ENCODE measurements at regions not wholly inside any gene's neighbourhood (a gene's known extent, or its start where the extent isn't known, plus 50 kb on each side); places are given as distances from the start of the nearest gene placed in this dataset.

GRCh38 chr13:30027569-30028455 is 177.4 kb upstream of the UBL3 start:
- no peak for DNase-seq

DNA sequence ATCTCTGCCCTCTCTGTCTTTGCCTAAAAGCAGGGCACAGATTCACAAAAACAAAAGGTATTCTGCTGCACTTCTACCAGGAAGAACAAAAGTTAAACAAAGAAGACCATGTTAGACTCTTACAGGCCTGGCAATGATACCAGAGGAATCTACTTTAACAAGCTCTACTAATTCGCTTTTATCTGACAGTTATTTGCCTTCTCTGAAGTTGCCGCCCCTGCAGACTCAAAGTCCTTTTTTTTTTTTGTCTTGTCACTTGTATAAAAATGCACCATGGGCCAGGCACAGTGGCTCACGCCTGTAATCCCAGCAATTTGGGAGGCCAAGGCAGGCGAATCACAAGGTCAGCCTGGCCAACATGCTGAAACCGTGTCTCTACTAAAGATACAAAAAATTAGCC is 176.5 kb upstream of the UBL3 start:
- DNase-seq, result no peak

GRCh38 chr13:30026093-30026492 is 175.7 kb upstream of the UBL3 start:
- DNase-seq, result no peak

DNA sequence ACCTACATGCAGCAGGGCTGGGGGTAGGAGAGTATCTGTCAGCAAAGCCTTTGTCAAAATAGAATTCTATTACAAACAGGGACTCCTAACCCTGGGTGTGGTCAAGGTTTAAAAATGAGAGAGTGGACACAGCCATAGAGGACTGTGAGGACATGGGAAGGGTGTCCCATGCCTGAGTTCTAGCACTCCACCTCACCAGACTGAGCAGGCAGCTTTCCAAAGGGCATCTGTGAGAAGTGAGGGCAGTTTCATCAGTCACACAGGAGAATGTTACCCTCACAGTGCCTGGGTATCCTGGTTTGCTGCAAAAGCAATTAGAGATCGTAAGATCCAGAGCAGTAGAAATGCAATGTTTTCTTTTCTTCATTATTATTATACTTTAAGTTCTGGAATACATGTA is 174.9 kb upstream of the UBL3 start:
- DNase-seq, result no peak

- DNase-seq, result no peak
Observed at GRCh38 chr13:30024125-30024865, 173.9 kb upstream of the UBL3 start.

GRCh38 chr13:30023196-30023895 is 172.9 kb upstream of the UBL3 start:
- DNase-seq, result no peak

- DNase-seq, result no peak
Observed at GRCh38 chr13:30022796-30023195, 172.4 kb upstream of the UBL3 start.

DNA sequence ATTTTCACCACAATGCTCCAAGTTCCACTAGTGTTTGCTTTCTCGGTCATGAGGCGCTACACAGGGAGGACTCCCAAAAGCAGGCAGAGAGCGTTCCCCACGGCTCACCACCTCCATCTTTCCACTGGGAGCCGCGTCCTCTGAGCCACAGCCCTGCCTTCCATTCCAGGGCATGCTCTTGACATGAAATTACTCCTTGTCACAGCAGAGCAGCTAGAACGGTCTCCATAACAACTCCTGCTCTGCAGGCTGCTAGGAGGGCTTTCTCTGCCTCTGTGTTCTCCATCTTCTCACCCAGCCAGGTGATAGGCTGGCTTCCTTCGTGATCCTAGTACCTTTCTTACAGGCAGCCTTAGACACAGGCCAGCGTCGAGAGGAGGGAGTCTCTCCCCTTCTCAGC is 171.8 kb upstream of the UBL3 start:
- DNase-seq, result no peak

DNA sequence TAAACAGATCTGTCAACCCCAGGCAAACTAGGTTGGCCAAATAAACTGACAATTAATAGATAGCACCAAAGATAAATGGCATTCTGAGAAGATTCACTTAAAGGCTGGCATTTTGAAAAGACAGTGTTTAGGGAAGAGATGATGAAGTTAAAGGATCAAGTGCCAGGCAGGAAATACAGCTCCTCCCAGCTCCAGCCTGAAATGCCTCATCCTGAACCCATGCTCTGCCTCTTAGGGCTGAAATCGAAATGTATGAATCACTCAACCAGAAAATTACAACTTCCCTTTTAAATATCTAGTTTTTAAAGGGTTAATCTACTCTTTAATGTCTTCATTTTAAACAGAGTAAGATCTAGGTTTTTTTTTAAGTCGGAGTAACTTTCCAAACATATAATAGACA is 171.2 kb upstream of the UBL3 start:
- no peak for DNase-seq

GRCh38 chr13:30020726-30021312 is 170.4 kb upstream of the UBL3 start:
- DNase-seq, result no peak

GRCh38 chr13:30019648-30020626 is 169.5 kb upstream of the UBL3 start:
- DNase-seq, result no peak

- no peak for DNase-seq
Observed at GRCh38 chr13:30017880-30018279, 167.5 kb upstream of the UBL3 start.

- DNase-seq, result no peak
Observed at GRCh38 chr13:30016398-30016797, 166.0 kb upstream of the UBL3 start.

- no peak for DNase-seq
Observed at GRCh38 chr13:30009411-30009810, 159.0 kb upstream of the UBL3 start.

GRCh38 chr13:30006246-30006645 is 155.8 kb upstream of the UBL3 start:
- DNase-seq, result no peak

DNA sequence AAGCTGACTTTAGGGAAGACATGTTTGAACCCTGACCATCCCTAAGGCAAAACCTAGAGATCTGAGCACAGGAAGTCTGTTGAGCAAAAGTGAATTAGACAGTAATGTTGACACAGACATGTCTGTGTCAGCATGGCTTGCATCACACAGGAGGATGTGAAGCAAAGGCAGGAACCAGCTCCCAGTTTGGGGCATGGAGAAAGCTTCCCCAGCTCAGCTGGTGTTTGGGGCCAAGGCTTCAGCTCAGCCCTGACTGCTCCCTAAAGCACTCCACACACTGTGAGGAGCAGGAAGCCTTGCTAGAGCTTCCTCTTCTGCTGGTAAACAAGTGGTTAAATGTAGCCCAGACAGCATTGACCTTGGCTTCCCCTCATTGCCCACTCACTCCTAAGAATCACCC is 153.8 kb upstream of the UBL3 start:
- DNase-seq, result no peak

DNA sequence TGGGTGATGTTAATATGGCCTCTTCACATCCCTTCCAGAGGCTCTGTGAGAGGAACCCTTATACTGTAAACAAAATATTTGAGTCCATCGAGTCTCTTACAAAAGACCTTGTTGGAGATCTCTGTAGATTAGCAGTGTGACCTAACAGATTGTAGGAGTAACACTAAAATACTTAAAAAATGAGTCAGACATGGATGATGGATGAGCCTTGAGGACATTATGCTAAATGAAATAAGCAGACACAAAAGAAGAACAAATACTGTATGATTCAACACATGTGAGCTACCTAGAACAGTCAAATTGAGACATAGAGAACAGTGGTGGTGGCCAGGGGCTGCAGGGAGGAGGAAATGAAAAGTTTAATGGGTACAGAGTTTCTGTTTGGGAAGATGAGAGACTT is 152.2 kb upstream of the UBL3 start:
- no peak for DNase-seq

- no peak for DNase-seq
Observed at GRCh38 chr13:30000370-30000765, 150.0 kb upstream of the UBL3 start.

GRCh38 chr13:29999492-30000369 is 149.3 kb upstream of the UBL3 start:
- no peak for DNase-seq

GRCh38 chr13:29996316-29996715 is 145.9 kb upstream of the UBL3 start:
- no peak for DNase-seq

All from activated naive CD4-positive, alpha-beta T cell treated with Interleukin-2 at 50 U/mL for 16 hours (primary cell).